ENCODE measurements at regions not wholly inside any gene's neighbourhood (a gene's known extent, or its start where the extent isn't known, plus 50 kb on each side); places are given as distances from the start of the nearest gene placed in this dataset.

- TF ChIP-seq ELF1 (IDR thresholded peaks at IDR 0.05; ENCODE audit: borderline replicate concordance, low read depth) (peak; percentile 61), CTCF (IDR thresholded peaks at IDR 0.05 in 2 of 3, conservative IDR thresholded peaks at IDR 0.05 in 1 of 3; ENCODE audit: borderline replicate concordance in 1 of 3, insufficient read depth in 1 of 3, low read depth in 2 of 3, low read length in 2 of 3) (peak; percentile 43 to 56 (median 51); a peak in 5 of 6 replicates), CEBPB (IDR thresholded peaks at IDR 0.05; ENCODE audit: low read depth) (peak; percentile 73), SRF (IDR thresholded peaks at IDR 0.05; ENCODE audit: low read depth) (no peak), EZH2 (IDR thresholded peaks at IDR 0.05) (no peak), POLR2A (IDR thresholded peaks at IDR 0.05; ENCODE audit: borderline replicate concordance, extremely low read depth, insufficient read depth, insufficient read length) (no peak), FOSL1 (IDR thresholded peaks at IDR 0.05; ENCODE audit: low read depth) (0 out of 2 replicates have a peak, but pooled peaks have one; percentile 32), RAD21 (IDR thresholded peaks at IDR 0.05; ENCODE audit: low read depth) (peak; percentile 84), EZH2phosphoT487 (IDR thresholded peaks at IDR 0.05; ENCODE audit: borderline replicate concordance) (no peak), MAX (IDR thresholded peaks at IDR 0.05) (no peak; the same call in 1 of the 2 replicates), POLR2AphosphoS5 (IDR thresholded peaks at IDR 0.05; ENCODE audit: low read depth, low read length) (no peak), CBX3 (IDR thresholded peaks at IDR 0.05; ENCODE audit: low read depth) (peak; percentile 32; the same call in 1 of the 2 replicates), REST (IDR thresholded peaks at IDR 0.05; ENCODE audit: low read depth) (no peak), JUND (IDR thresholded peaks at IDR 0.05) (peak; percentile 55)
These were observed 340.9 kb upstream of the CTSO start for GRCh38 chr4:156294577-156294976.

Measured in HCT116 (cell line).